ENCODE measurements at regions not wholly inside any gene's neighbourhood (a gene's known extent, or its start where the extent isn't known, plus 50 kb on each side); places are given as distances from the start of the nearest gene placed in this dataset.
"Not testable (repeated sequence)": the region's sequence is repeated elsewhere in the genome, so short reads cannot be mapped to it uniquely, and the experiment has no call there.

DNA sequence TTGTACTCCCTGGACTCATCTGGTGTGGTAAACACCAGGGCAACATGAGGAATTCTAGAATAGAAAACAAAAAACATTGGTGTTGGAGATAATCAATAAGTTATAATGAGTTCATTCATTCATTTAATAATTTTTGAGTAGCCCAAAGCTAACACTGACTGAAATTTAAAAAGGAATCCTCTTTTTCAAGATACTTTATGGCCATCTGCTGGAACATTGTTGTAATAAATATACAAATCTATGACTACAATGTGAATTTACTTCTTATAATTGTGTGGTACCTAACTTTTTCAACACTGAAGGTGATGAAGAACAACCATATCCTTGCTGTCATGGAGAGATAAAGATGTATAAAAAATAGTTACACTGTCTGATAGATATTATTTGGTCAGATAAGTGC lies 687.3 kb upstream of the MIS18BP1 start:
- Histone ChIP-seq H3K9me3 (ENCODE audit: low read depth, low read length, poor library complexity, severe bottlenecking) (peaks cover 38% of the 10 kb centered on the region), H3K27ac (ENCODE audit: low read depth, low read length, poor library complexity, severe bottlenecking) (no peak overlapping the region), H3K27me3 (replicated peaks; ENCODE audit: insufficient read depth, low read depth, low read length, poor library complexity) (no peaks in the 10 kb centered on the region), H3K36me3 (ENCODE audit: insufficient read depth, low read length, poor library complexity, severe bottlenecking) (no peaks in the 10 kb centered on the region), H3K4me1 (ENCODE audit: insufficient read depth, low read length, poor library complexity, severe bottlenecking) (no peaks in the 10 kb centered on the region), H3K4me3 (ENCODE audit: low read depth, low read length, poor library complexity, severe bottlenecking) (no peak overlapping the region)
- intact Hi-C loops (cut with micrococcal nuclease; ENCODE audit: unreplicated experiment): no loop called here
- TF ChIP-seq, protein P1, sequence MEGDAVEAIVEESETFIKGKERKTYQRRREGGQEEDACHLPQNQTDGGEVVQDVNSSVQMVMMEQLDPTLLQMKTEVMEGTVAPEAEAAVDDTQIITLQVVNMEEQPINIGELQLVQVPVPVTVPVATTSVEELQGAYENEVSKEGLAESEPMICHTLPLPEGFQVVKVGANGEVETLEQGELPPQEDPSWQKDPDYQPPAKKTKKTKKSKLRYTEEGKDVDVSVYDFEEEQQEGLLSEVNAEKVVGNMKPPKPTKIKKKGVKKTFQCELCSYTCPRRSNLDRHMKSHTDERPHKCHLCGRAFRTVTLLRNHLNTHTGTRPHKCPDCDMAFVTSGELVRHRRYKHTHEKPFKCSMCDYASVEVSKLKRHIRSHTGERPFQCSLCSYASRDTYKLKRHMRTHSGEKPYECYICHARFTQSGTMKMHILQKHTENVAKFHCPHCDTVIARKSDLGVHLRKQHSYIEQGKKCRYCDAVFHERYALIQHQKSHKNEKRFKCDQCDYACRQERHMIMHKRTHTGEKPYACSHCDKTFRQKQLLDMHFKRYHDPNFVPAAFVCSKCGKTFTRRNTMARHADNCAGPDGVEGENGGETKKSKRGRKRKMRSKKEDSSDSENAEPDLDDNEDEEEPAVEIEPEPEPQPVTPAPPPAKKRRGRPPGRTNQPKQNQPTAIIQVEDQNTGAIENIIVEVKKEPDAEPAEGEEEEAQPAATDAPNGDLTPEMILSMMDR (conservative IDR thresholded peaks at IDR 0.05; ENCODE audit: low read depth, low read length): no peak
- no peak for TF ChIP-seq EZH2 (IDR thresholded peaks at IDR 0.05; ENCODE audit: borderline replicate concordance, low read depth, low read length, poor library complexity, severe bottlenecking)
- ChIA-PET CTCF (no interaction called here), POLR2A (ENCODE audit: low non-redundant PET) (no interaction called here)
- no TSS peak for BruUV-seq (replicated peaks)
- DNase-seq (ENCODE audit: low spot score): no peak

DNA sequence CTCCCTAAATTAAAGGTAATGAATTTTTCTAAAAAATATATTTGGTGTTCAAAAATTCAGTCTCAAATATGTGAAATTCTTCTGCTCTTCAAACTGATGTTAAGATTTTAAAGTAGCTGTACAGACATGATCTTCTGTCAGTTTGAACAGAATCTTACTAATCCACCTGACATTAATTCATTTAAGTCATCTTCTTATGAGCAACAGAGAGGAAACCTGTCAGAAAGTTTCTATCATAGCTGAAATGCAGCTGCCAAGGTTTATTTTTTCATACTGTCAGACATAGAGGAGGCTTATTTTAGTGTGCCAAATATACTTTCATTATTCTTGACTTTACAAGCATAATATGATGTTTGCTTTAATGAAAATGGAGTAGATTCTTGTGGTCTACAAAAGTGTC lies 686.6 kb upstream of the MIS18BP1 start:
- ChIA-PET POLR2A (ENCODE audit: low non-redundant PET) (no interaction called here), CTCF (no interaction called here)
- Histone ChIP-seq H3K4me3 (ENCODE audit: low read depth, low read length, poor library complexity, severe bottlenecking) (no peak overlapping the region), H3K27me3 (replicated peaks; ENCODE audit: insufficient read depth, low read depth, low read length, poor library complexity) (no peaks in the 10 kb centered on the region), H3K36me3 (ENCODE audit: insufficient read depth, low read length, poor library complexity, severe bottlenecking) (no peaks in the 10 kb centered on the region), H3K27ac (ENCODE audit: low read depth, low read length, poor library complexity, severe bottlenecking) (no peak overlapping the region), H3K4me1 (ENCODE audit: insufficient read depth, low read length, poor library complexity, severe bottlenecking) (no peaks in the 10 kb centered on the region), H3K9me3 (ENCODE audit: low read depth, low read length, poor library complexity, severe bottlenecking) (peaks cover 37% of the 10 kb centered on the region)
- intact Hi-C loops (cut with micrococcal nuclease; ENCODE audit: unreplicated experiment): no loop called here
- no peak for DNase-seq (ENCODE audit: low spot score)
- BruUV-seq (replicated peaks): no TSS peak
- TF ChIP-seq EZH2 (IDR thresholded peaks at IDR 0.05; ENCODE audit: borderline replicate concordance, low read depth, low read length, poor library complexity, severe bottlenecking): no peak
- TF ChIP-seq, protein P1 (conservative IDR thresholded peaks at IDR 0.05; ENCODE audit: low read depth, low read length): no peak

DNA sequence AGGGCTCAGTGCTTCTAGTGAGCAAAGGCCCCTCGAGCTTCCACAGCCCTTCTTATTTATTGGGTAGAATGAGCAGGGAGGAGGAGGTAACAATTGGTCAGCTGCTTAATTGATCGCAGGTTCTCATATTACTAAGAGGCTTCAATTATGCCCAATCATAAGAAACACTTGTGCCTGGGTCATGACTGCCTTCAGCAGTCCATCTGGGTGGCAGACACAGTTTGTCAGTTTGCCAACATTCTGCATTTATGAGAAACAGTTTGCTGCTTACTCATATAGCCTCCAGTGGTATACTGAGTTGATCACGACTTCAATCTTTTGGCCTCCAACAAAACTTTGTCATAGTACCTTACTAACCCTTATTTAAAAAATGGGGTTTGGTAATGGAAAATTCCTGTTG lies 667.0 kb upstream of the MIS18BP1 start:
- H3K4me1 ChIP-seq (ENCODE audit: insufficient read depth, low read length, poor library complexity, severe bottlenecking); intact Hi-C loops (cut with micrococcal nuclease; ENCODE audit: unreplicated experiment); H3K36me3 ChIP-seq (ENCODE audit: insufficient read depth, low read length, poor library complexity, severe bottlenecking); H3K27me3 ChIP-seq (replicated peaks; ENCODE audit: insufficient read depth, low read depth, low read length, poor library complexity); POLR2A ChIA-PET (ENCODE audit: low non-redundant PET); CTCF ChIA-PET; H3K4me3 ChIP-seq (ENCODE audit: low read depth, low read length, poor library complexity, severe bottlenecking); DNase-seq (ENCODE audit: low spot score); H3K27ac ChIP-seq (ENCODE audit: low read depth, low read length, poor library complexity, severe bottlenecking); BruUV-seq (replicated peaks): not testable (repeated sequence)
- H3K9me3 ChIP-seq (ENCODE audit: low read depth, low read length, poor library complexity, severe bottlenecking): peaks cover 28% of the 10 kb centered on the region

DNA sequence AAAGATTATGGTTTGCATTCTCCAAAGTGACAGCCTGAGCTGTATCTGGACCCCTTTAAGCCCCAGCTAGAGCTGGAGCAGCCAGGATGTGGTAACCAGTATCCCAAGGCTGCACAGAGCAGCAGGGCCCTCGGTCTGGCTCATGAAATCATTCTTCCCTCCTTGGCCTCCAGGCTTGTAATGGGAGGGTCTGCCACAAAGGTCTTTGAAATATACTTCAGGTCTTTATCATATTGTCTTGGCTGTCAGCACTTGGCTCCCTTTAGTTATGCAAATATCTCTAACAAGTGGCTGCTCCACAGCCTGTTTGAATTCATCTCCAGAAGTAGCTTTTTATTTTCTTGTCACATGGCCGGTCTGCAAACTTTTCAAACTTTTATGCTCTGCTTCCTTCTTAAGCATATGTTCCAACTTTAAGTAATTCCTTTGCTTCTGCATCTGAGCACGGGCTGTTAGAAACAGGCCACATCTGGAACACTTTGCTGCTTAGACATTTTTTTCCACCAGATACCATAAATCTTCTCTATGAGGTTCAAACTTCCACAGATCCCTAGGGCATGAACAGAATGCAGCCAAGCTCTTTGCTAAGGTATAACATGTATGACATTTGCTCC lies 663.4 kb upstream of the MIS18BP1 start:
- POLR2A ChIA-PET (ENCODE audit: low non-redundant PET): no interaction called here
- Histone ChIP-seq H3K36me3 (ENCODE audit: insufficient read depth, low read length, poor library complexity, severe bottlenecking) (no peaks in the 10 kb centered on the region), H3K27me3 (replicated peaks; ENCODE audit: insufficient read depth, low read depth, low read length, poor library complexity) (no peaks in the 10 kb centered on the region), H3K27ac (ENCODE audit: low read depth, low read length, poor library complexity, severe bottlenecking) (no peak overlapping the region), H3K4me1 (ENCODE audit: insufficient read depth, low read length, poor library complexity, severe bottlenecking) (no peaks in the 10 kb centered on the region), H3K4me3 (ENCODE audit: low read depth, low read length, poor library complexity, severe bottlenecking) (no peak overlapping the region), H3K9me3 (ENCODE audit: low read depth, low read length, poor library complexity, severe bottlenecking) (peaks cover 18% of the 10 kb centered on the region)
- intact Hi-C loops (cut with micrococcal nuclease; ENCODE audit: unreplicated experiment): no loop called here
- DNase-seq (ENCODE audit: low spot score): no peak
- TF ChIP-seq EZH2 (IDR thresholded peaks at IDR 0.05; ENCODE audit: borderline replicate concordance, low read depth, low read length, poor library complexity, severe bottlenecking): no peak
- TF ChIP-seq, protein P1 (conservative IDR thresholded peaks at IDR 0.05; ENCODE audit: low read depth, low read length): no peak
- CTCF ChIA-PET: no interaction called here
- no TSS peak for BruUV-seq (replicated peaks)

All from A673 (cell line).